H1 (cell line): ENCODE measurements at regions not wholly inside any gene's neighbourhood (a gene's known extent, or its start where the extent isn't known, plus 50 kb on each side); places are given as distances from the start of the nearest gene placed in this dataset.

Source experiments
- CTCF ChIA-PET: fragments of 300-600 bp; sonication (Branson Sonifier 250); formaldehyde crosslinking; loops from one replicate; lab custom pipeline; 2021; ENCODE audit not compliant: partially characterized antibody; lab: Charles Lee
- POLR2A ChIA-PET: fragments of 300-600 bp; sonication (Branson Sonifier 250); formaldehyde crosslinking; loops from one replicate; lab custom pipeline; 2021; ENCODE audit warnings: inconsistent platforms; ENCODE audit not compliant: partially characterized antibody; lab: Charles Lee
- DNase-seq, 2 experiments: peaks; one replicate each; pipeline versions ENCODE4 v3.0.0 to v3.0.0-alpha.2; 2010 to 2022; ENCODE audit warnings: low spot score in 2 of 2, low read depth in 1 of 2, mixed read lengths in 1 of 2
- FAIRE-seq: peaks from 2 replicates; lab custom pipeline; 2011; peaks lifted over from hg19 to GRCh38; lab: Jason Lieb, UNC
- H2AFZ ChIP-seq: 2 replicates; pipeline ENCODE4 v1.8.1; 2012; ENCODE audit warnings: low read length, inconsistent platforms
- H2AK5ac ChIP-seq: 2 replicates; pipeline ENCODE4 v1.6.1; 2013; ENCODE audit warnings: low read depth, low read length
- H2BK120ac ChIP-seq: replicated peaks from 2 replicates; pipeline ENCODE3; 2013; ENCODE audit warnings: low read depth, low read length, inconsistent platforms
- H2BK12ac ChIP-seq: 2 replicates; pipeline ENCODE4 v1.6.1; 2013; ENCODE audit warnings: low read depth, low read length
- H2BK15ac ChIP-seq: 2 replicates; pipeline ENCODE4 v1.6.1; 2013; ENCODE audit warnings: low read length
- H2BK20ac ChIP-seq: 2 replicates; pipeline ENCODE4 v1.6.1; 2013; ENCODE audit warnings: low read length
- H2BK5ac ChIP-seq: 2 replicates; pipeline ENCODE4 v1.6.1; 2013; ENCODE audit warnings: low read depth, low read length
- H3K14ac ChIP-seq: 2 replicates; pipeline ENCODE4 v1.6.1; 2013; ENCODE audit warnings: inconsistent platforms; ENCODE audit not compliant: insufficient read length
- H3K18ac ChIP-seq: 2 replicates; pipeline ENCODE4 v1.6.1; 2013; ENCODE audit warnings: low read length; ENCODE audit errors: extremely low read depth
- H3K23ac ChIP-seq: 2 replicates; pipeline ENCODE4 v1.6.1; 2013; ENCODE audit warnings: inconsistent platforms; ENCODE audit not compliant: insufficient read length
- H3K23me2 ChIP-seq: 2 replicates; pipeline ENCODE4 v1.6.1; 2013; ENCODE audit warnings: low read depth, low read length
- H3K27ac ChIP-seq: 2 replicates; pipeline ENCODE4 v1.6.1; 2011; ENCODE audit warnings: low read depth, low read length, inconsistent platforms
- H3K27me3 ChIP-seq, 4 experiments: replicated peaks in 1 of 4; 1 replicate in 1 of 4; 2 replicates in 3 of 4; pipeline versions ENCODE4 v1.6.1 to v1.8.1; 2011 to 2013; ENCODE audit warnings: low read length in 3 of 4, mild to moderate bottlenecking in 3 of 4, inconsistent platforms in 2 of 4, mixed read lengths in 2 of 4, moderate library complexity in 1 of 4; ENCODE audit not compliant: control insufficient read depth in 3 of 4, insufficient read depth in 3 of 4; ENCODE audit errors: extremely low read depth in 1 of 4
- H3K36me3 ChIP-seq, 4 experiments: 2 replicates each; pipeline versions ENCODE4 v1.6.1 to v1.8.1; 2011 to 2013; ENCODE audit warnings: mild to moderate bottlenecking in 4 of 4, low read length in 3 of 4, moderate library complexity in 2 of 4, control low read depth in 1 of 4, inconsistent platforms in 1 of 4; ENCODE audit not compliant: insufficient read depth in 4 of 4, control insufficient read depth in 2 of 4
- H3K4ac ChIP-seq: replicated peaks from 2 replicates; pipeline ENCODE3; 2013; ENCODE audit warnings: low read length, low read depth, mixed read lengths, inconsistent platforms; ENCODE audit not compliant: insufficient read length
- H3K4me1 ChIP-seq, 4 experiments: replicated peaks in 1 of 4; 1 replicate in 1 of 4; 2 replicates in 3 of 4; pipeline versions ENCODE4 v1.6.1 to v1.8.1; 2011 to 2013; ENCODE audit warnings: low read length in 3 of 4, inconsistent platforms in 2 of 4, mixed read lengths in 1 of 4; ENCODE audit not compliant: insufficient read depth in 4 of 4, control insufficient read depth in 3 of 4
- H3K4me2 ChIP-seq, 2 experiments: 2 replicates each; pipeline versions ENCODE4 v1.6.1 to v1.8.1; 2011 to 2013; ENCODE audit warnings: low read depth in 2 of 2, low read length in 2 of 2, control low read depth in 1 of 2, inconsistent platforms in 1 of 2, mild to moderate bottlenecking in 1 of 2; ENCODE audit not compliant: insufficient read depth in 1 of 2
- H3K4me3 ChIP-seq, 4 experiments: fragments of 200-600, 300-600 bp in 1 of 4; sonication (generic), shearing (Covaris generic), sonication (Bioruptor Twin) in 1 of 4; 2 replicates each; pipeline versions ENCODE4 v1.5.1 to v1.8.1; 2011 to 2016; ENCODE audit warnings: low read length in 4 of 4, low read depth in 3 of 4, control low read depth in 2 of 4, inconsistent platforms in 2 of 4, mild to moderate bottlenecking in 2 of 4, mixed read lengths in 1 of 4, moderate library complexity in 1 of 4; ENCODE audit not compliant: insufficient read depth in 2 of 4; ENCODE audit errors: extremely low read depth in 1 of 4
- H3K56ac ChIP-seq: replicated peaks from 2 replicates; pipeline ENCODE3; 2013; ENCODE audit warnings: low read depth, mild to moderate bottlenecking, mixed read lengths, low read length, inconsistent platforms; ENCODE audit not compliant: insufficient read length
- H3K79me1 ChIP-seq: 2 replicates; pipeline ENCODE4 v1.6.1; 2013; ENCODE audit warnings: low read depth, low read length, control low read depth
- H3K79me2 ChIP-seq, 2 experiments: 2 replicates each; pipeline versions ENCODE4 v1.6.1 to v1.8.1; 2012 to 2013; ENCODE audit warnings: low read length in 2 of 2, mild to moderate bottlenecking in 2 of 2, inconsistent platforms in 1 of 2; ENCODE audit not compliant: insufficient read depth in 2 of 2, control insufficient read depth in 1 of 2
- H3K9ac ChIP-seq, 4 experiments: replicated peaks in 1 of 4; 1 replicate in 1 of 4; 2 replicates in 3 of 4; pipeline versions ENCODE4 v1.6.1 to v1.8.1; 2011 to 2013; ENCODE audit warnings: low read depth in 3 of 4, low read length in 3 of 4, control low read depth in 2 of 4, mild to moderate bottlenecking in 2 of 4, moderate library complexity in 2 of 4, inconsistent platforms in 1 of 4; ENCODE audit errors: extremely low read depth in 1 of 4
- H3K9me3 ChIP-seq, 2 experiments: 2 replicates each; pipeline versions ENCODE4 v1.6.1 to v1.8.1; 2012 to 2013; ENCODE audit warnings: mild to moderate bottlenecking in 2 of 2, moderate library complexity in 2 of 2, control low read depth in 1 of 2, inconsistent platforms in 1 of 2, low read depth in 1 of 2, low read length in 1 of 2, mixed read lengths in 1 of 2; ENCODE audit not compliant: insufficient read depth in 2 of 2
- H4K20me1 ChIP-seq, 2 experiments: replicated peaks in 1 of 2; 2 replicates each; pipeline versions ENCODE3 to v1.8.1; 2011 to 2013; ENCODE audit warnings: inconsistent platforms in 2 of 2, low read length in 2 of 2, mild to moderate bottlenecking in 1 of 2; ENCODE audit not compliant: insufficient read depth in 2 of 2, control insufficient read depth in 1 of 2
- H4K5ac ChIP-seq: 2 replicates; pipeline ENCODE4 v1.6.1; 2013; ENCODE audit warnings: low read length, low read depth, mixed read lengths, inconsistent platforms; ENCODE audit not compliant: insufficient read length
- H4K8ac ChIP-seq: 2 replicates; pipeline ENCODE4 v1.8.0; 2013; ENCODE audit warnings: mild to moderate bottlenecking, moderate library complexity, low read length, inconsistent platforms; ENCODE audit not compliant: insufficient read depth; ENCODE audit errors: extremely low read depth
- H4K91ac ChIP-seq: replicated peaks from 2 replicates; pipeline ENCODE3; 2013; ENCODE audit warnings: low read length, mixed read lengths, inconsistent platforms; ENCODE audit not compliant: insufficient read length
- E2F6 ChIP-seq: IDR thresholded peaks from 2 replicates; pipeline ENCODE4 v1.6.1; 2012; ENCODE audit warnings: inconsistent platforms
- EP300 ChIP-seq, 2 experiments: IDR thresholded peaks; 1 replicate in 1 of 2; 2 replicates in 1 of 2; pipeline ENCODE4 v1.6.1; 2011 to 2012; ENCODE audit warnings: low read depth in 2 of 2, low read length in 2 of 2, mild to moderate bottlenecking in 2 of 2, borderline replicate concordance in 1 of 2, inconsistent platforms in 1 of 2, moderate library complexity in 1 of 2
- HDAC2 ChIP-seq, 2 experiments: fragments of 300-600 bp in 1 of 2; sonication (generic) in 1 of 2; IDR thresholded peaks; 2 replicates each; pipeline ENCODE4 v1.6.1; 2011 to 2012; ENCODE audit warnings: low read depth in 2 of 2, low read length in 2 of 2, mild to moderate bottlenecking in 2 of 2, moderate library complexity in 2 of 2, borderline replicate concordance in 1 of 2, inconsistent platforms in 1 of 2
- NANOG ChIP-seq: IDR thresholded peaks from 2 replicates; pipeline ENCODE4 v1.6.1; 2011; ENCODE audit warnings: low read length, low read depth, mild to moderate bottlenecking, inconsistent platforms; ENCODE audit not compliant: insufficient read depth, poor library complexity, severe bottlenecking
- RBBP5 ChIP-seq: IDR thresholded peaks from 2 replicates; pipeline ENCODE4 v1.7.1; 2012; ENCODE audit warnings: low read depth, mild to moderate bottlenecking, inconsistent platforms, low read length, moderate library complexity, borderline replicate concordance
- TAF7 ChIP-seq: optimal IDR thresholded peaks from 2 replicates; pipeline ENCODE3; 2011; ENCODE audit warnings: low read depth, mild to moderate bottlenecking, inconsistent platforms, low read length, moderate library complexity, borderline replicate concordance
- TBP ChIP-seq: IDR thresholded peaks from 2 replicates; pipeline ENCODE4 v1.6.1; 2011; ENCODE audit warnings: low read depth, low read length, improper control_type of control experiment
- WGBS, 2 experiments: shearing (Covaris generic) in 1 of 2; methylation state at CpG; one replicate each; pipeline versions ENCODE4 v1.1.6 to v1.1.7; 2013 to 2015; ENCODE audit warnings: low lambda C conversion rate in 2 of 2, mixed read lengths in 2 of 2, inconsistent platforms in 1 of 2, low coverage in 1 of 2, missing lambda C conversion rate in 1 of 2; ENCODE audit not compliant: insufficient replicate concordance in 2 of 2, insufficient coverage in 1 of 2, insufficient read length in 1 of 2; ENCODE audit errors: extremely low coverage in 1 of 2, missing lambda C conversion rate in 1 of 2; 5-methylcytosine and 5-hydroxymethylcytosine counted together

- Histone ChIP-seq H4K20me1 (no peaks in the 10 kb centered on the region), H4K91ac (no peak overlapping the region), H3K14ac (no peak overlapping the region), H3K27me3 (no peaks in the 10 kb centered on the region), H3K4me3 (no peak overlapping the region), H3K56ac (no peak overlapping the region), H3K79me2 (no peaks in the 10 kb centered on the region), H4K8ac (no peak overlapping the region), H3K23ac (no peak overlapping the region), H3K4me2 (no peak overlapping the region), H3K9me3 (no peaks in the 10 kb centered on the region), H2BK120ac (no peak overlapping the region), H4K5ac (no peak overlapping the region), H3K9ac (no peak overlapping the region), H2AK5ac (no peak overlapping the region), H3K4me1 (no peaks in the 10 kb centered on the region), H3K36me3 (no peaks in the 10 kb centered on the region), H3K18ac (no peak overlapping the region), H2BK15ac (no peak overlapping the region), H3K4ac (no peak overlapping the region), H2BK20ac (no peak overlapping the region), H3K79me1 (no peaks in the 10 kb centered on the region), H3K23me2 (no peaks in the 10 kb centered on the region), H2BK12ac (no peak overlapping the region), H2AFZ (no peak overlapping the region), H3K27ac (no peak overlapping the region), H2BK5ac (no peak overlapping the region)
- FAIRE-seq, result no peak
- DNase-seq, result no peak
- no peak for TF ChIP-seq EP300 (IDR thresholded peaks at IDR 0.05; ENCODE audit: borderline replicate concordance in 1 of 2, low read depth in 2 of 2, low read length in 2 of 2)
- TF ChIP-seq E2F6, result no peak
- no peak for TF ChIP-seq HDAC2 (IDR thresholded peaks at IDR 0.05; ENCODE audit: borderline replicate concordance in 1 of 2, low read depth in 2 of 2, low read length in 2 of 2)
- TF ChIP-seq NANOG, result no peak
- TF ChIP-seq RBBP5, result no peak
- TF ChIP-seq TBP, result no peak
- no peak for TF ChIP-seq TAF7
- CTCF ChIA-PET, result interaction anchor here (0.7 to 2.4 kb wide), 4 partner anchors 10 to 407 kb away, joined by 3 to 9 read pairs (median 4); no protein-coding TSS in a partner anchor
- WGBS, 2 experiments, result 91% methylated on average over 2 of the region's 2 CpGs; no CpG with 5 or more reads in 1 of the 2 experiments
- POLR2A ChIA-PET, result no interaction called here
Measured at GRCh38 chr13:59230484-59231264, 933.1 kb downstream of the DIAPH3 start.
